Omental fat pad (tissue), 3 donors: ENCODE measurements at regions not wholly inside any gene's neighbourhood (a gene's known extent, or its start where the extent isn't known, plus 50 kb on each side); places are given as distances from the start of the nearest gene placed in this dataset.

Source experiments
- ATAC-seq: fragments of 150-250 bp; one replicate; pipeline ENCODE4 v1.9.1; 2016; ENCODE audit warnings: mild to moderate bottlenecking, moderate library complexity; ENCODE audit not compliant: low FRiP score
- DNase-seq: peaks from one replicate; pipeline ENCODE4 v3.0.0-alpha.2; 2019; ENCODE audit warnings: low spot score
- CTCF ChIP-seq, 3 donors: fragments of 450-650 bp; IDR thresholded peaks; one replicate each; pipeline ENCODE4 v1.5.1; 2016 to 2017; ENCODE audit warnings: antibody characterized with exemption in 3 of 3, mild to moderate bottlenecking in 3 of 3, moderate library complexity in 2 of 3

- TF ChIP-seq CTCF (IDR thresholded peaks at IDR 0.05), result no peak
- no peak for ATAC-seq
- DNase-seq, result no peak
Observed at GRCh38 chr16:86922311-86922710, 344.0 kb downstream of the FOXL1 start.

- TF ChIP-seq CTCF (IDR thresholded peaks at IDR 0.05), result no peak
- ATAC-seq, result no peak
- DNase-seq, result no peak
Observed at GRCh38 chr16:86923656-86924055, 345.3 kb downstream of the FOXL1 start.

- TF ChIP-seq CTCF (IDR thresholded peaks at IDR 0.05), result no peak
- ATAC-seq, result no peak
- no peak for DNase-seq
Observed at GRCh38 chr16:86924537-86924936, 346.2 kb downstream of the FOXL1 start.

GRCh38 chr16:86925067-86925791 lies 346.9 kb downstream of the FOXL1 start:
- ATAC-seq, result no peak
- DNase-seq, result no peak
- no peak for TF ChIP-seq CTCF (IDR thresholded peaks at IDR 0.05)

- DNase-seq (no peak), ATAC-seq (no peak)
- TF ChIP-seq CTCF (IDR thresholded peaks at IDR 0.05), result no peak
Observed at GRCh38 chr16:86926181-86927094, 348.1 kb downstream of the FOXL1 start.

- ATAC-seq, result no peak
- TF ChIP-seq CTCF (IDR thresholded peaks at IDR 0.05), result no peak
Observed at GRCh38 chr16:86927699-86928098, 349.4 kb downstream of the FOXL1 start.

More at GRCh38 chr16:86927699-86928098, 349.4 kb downstream of the FOXL1 start:
- no peak for DNase-seq
